GM18873 (cell line): ENCODE measurements at regions not wholly inside any gene's neighbourhood (a gene's known extent, or its start where the extent isn't known, plus 50 kb on each side); places are given as distances from the start of the nearest gene placed in this dataset.
"Not testable (repeated sequence)": the region's sequence is repeated elsewhere in the genome, so short reads cannot be mapped to it uniquely, and the experiment has no call there.

Experiments used
- ATAC-seq: cut with Tn5 transposase; IDR thresholded peaks from one replicate; pipeline ENCODE4 v1.9.1; 2021; ENCODE audit warnings: mild to moderate bottlenecking, moderate library complexity, moderate number of reproducible peaks; ENCODE audit not compliant: unreplicated experiment, low FRiP score

DNA sequence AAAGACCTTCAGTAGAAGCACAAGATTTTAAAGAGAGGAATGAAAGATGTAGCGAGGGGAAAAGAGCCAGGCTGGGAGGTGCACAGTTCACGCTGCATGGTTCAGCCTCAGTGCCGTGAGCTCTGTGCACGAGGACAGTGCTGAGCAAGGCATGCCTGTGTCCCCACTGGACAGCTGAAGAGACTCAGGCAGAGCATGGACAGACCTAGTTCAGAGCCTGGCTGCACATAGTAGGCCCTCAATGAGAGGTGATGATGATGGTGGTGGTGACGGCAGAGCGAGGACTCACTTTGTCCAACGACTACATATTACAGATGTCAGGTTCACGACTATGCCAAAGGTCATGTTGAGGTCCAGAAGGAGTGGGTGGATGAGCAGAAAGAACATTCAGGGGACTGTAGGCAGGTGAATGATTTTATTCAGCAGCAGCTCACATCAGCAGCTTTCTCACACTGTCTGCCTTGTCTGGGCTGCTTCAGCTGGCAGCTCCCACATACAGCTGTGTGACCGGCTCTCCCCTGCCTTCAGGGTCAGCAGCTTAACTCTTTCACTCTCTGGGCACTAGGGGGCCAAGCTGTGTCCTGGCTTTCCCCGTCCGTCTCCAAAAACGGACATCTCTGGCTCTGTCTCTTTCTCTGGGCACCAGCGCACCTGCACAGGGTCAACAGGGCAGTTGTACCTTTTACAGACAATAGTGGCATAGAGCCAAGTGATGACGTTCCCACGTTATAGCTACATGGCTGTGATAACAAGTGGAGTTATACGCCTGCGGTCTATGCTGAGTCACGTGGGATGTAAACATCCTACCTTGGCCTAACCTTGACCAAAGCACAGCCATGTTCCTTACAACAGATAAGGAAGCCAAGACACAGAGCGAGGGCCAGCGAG lies 83.4 kb upstream of the KCNK12 start:
- no peak for ATAC-seq

DNA sequence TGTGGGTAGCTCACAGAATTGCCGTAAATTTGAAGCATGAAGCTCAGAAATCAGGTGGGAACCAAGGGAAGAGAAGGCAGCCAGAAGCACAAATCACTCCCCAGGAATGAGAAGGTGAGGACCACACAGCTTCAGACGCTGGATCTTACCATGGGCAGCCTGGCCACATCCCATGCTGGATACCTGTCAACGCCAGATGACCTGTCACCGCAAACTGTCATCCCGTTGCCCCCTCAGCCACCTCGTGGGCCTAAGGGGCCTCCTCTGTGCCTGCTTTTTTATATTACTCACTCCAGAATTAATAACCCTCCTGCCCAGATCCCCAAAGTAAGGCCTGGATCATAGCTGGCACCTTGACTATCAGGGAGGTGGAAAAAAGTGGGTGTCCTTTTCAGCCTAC lies 82.3 kb upstream of the KCNK12 start:
- no peak for ATAC-seq

DNA sequence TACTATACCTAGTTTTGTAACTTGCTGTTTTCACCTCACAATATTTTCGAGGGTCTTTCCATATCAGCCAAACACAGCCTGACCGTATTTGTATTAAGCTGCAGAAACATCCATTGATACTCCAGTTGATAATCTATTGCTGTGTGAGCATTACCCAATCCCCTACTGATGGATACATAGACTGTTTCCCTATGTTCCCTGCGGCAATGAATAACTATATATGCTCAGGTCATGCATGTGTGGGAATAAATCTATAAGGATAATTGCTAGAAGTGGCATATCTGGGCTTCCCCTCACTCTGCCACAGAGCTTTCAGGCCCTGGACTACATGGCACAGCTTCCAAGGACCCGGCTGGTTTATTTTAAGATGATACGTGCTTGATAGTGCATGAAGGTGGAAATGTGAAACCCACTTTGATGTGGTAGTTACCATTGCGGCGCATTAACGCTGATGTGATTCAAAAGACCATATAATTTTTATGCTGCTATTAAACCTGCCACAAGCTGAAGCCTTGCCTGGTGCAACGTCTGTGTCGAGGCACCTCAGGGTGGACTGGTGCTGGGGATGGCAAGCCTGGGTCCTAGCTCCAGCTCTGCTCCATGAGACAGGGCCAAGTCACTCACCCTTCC lies 81.4 kb upstream of the KCNK12 start:
- no peak for ATAC-seq

DNA sequence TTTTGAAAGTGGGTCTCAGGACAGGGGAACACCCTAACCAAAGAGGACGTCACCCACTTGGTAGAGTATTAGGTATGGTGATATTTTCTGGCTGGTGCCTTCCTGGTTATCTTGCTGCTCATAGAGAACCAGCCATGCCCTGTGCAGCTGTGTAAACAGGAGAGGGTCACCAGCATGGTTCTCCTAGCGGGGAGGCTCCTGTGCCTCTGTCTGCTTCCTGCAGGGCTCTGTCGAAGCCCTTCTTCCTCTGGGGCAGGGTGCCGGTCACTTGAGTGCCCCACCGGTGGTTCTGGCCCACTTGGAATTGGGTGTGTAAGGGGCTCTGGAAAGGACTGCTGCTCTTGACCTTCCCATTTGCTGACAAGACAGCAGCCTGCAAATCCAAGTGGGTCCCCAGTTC lies 80.5 kb upstream of the KCNK12 start:
- no peak for ATAC-seq

DNA sequence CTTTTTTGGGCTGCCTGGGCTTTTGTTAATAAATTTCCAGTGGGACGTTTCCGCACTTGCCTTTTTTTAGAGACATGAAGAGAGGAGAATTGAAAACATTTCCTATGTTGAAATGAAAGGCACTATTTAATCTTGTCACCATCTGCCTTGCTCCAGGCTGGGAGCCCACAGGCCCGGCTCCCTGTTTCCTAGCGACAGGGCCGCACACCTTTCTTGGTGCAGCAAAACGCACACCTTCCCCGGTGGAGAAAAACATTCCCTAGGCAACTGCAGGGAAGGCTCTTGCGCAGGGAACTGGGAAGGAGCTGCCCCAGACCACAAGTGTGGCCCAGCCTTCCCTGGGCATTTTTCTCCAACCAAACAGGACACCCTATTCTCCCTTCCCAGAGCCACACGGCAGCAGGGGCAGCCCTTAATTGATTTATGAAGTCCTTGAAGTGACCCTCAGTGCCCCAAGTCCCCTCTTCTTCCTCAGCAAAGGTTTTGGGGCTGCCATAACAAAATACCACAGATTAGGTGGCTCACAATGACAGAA lies 79.3 kb upstream of the KCNK12 start:
- ATAC-seq: no peak

DNA sequence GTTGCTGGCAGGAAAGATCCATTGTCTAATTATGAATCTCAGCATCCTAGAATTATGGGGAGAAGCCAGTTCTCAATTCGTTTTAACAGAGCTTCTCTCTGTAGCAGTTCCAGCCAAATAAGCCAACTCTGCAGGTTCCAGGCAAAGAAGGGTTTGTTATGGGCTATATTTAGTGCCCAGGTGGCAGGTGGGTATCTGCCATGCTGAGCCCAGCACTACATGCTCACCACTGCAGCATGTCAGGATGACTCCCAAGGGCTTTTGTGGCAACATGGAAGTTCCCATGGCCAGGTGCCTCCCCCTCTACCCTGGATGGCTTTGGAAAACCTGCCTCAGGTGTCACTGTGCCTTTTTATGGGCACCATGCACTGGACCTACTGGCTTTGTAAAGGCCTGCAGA lies 74.5 kb upstream of the KCNK12 start:
- ATAC-seq: no peak

DNA sequence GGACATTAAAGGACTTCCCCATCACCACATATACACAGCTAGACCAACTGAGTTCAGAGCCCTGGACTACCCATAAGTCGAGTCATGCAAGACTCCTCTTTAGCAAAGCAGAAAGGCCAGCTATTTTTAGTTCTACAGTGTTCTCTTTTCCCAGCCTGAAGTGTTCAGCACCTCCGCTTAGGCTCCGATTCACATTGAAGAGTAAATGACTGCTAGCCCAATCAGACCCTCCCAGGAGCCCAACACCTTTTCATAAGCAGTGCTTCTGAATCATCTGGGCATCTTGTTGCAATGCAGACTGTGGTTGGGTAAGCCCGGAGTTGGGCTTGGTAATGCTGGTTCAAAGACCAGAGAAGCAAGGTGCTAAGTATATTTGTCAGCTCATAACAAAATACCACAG lies 73.6 kb upstream of the KCNK12 start:
- no peak for ATAC-seq

DNA sequence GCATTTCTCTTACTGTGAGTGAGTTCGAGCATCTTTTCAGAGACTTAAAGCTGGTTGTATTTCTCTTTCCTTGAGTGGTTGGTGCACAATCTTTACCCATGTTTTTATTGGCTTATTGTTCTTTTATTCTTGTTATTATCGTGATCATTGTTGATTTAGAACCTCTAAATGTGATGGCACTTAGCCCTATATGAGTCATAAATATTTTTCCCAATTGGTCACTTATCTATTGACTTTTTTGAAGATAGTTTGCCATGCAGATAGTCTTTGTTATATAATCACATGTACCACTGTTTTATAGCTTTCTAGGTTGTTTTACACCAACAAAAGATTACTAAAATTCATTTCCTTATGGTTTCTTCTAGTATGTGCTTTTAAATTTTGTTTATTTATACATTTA lies 70.6 kb upstream of the KCNK12 start:
- no peak for ATAC-seq

DNA sequence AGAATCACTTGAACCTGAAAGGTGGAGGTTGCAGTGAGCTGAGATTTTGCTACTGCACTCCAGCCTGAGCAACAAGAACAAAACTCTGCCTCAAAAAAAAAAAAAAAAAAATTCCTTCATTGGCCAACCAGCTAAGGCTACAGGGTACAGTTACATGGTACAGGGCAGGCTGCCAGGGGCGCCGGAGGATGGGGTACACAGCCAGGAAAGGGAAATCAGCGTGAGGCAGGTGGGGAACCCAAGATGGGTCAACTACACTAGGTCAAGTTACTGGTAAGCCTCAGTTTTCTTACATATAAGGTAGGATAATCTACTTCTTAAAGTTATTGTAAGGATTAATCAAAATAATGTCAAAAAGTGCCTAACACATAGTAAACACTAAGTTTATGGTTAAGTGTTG lies 69.6 kb upstream of the KCNK12 start:
- ATAC-seq: no peak

DNA sequence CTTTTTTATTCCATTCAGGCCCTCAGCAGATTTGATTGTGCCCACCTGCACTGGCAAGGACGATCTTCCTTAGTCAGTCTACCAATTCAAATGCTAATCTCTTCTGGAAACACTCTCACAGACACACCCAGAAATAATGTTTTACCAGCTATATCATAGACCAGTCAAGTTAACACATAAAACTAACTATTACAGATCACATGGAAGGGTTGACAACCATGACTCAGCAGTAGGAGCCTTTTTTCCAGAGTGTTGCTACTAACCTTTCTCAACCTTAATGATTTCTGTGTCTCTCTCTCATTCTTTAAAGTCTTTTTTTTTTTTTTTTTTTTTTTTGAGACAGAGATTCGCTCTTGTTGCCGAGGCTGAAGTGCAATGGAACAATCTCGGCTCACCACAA lies 68.7 kb upstream of the KCNK12 start:
- no peak for ATAC-seq

DNA sequence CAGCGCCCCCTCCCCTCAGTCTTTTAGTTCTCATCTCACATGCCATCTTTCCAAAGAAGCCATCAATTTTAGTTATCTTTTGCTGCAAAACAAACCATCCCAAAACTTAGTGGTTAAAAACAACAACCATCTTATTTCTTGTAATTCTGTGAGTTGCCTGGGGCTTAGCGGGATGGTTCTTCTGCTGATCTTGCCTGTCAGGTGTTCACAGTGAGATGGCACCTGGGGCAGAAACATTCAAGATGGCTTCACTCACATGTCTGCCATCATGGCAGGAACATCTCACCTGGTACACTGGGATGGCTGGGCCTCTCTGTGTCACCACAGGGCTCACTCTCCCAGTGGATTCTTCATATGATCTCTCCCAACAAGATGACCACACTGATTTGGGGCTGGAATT lies 67.6 kb upstream of the KCNK12 start:
- no peak for ATAC-seq

DNA sequence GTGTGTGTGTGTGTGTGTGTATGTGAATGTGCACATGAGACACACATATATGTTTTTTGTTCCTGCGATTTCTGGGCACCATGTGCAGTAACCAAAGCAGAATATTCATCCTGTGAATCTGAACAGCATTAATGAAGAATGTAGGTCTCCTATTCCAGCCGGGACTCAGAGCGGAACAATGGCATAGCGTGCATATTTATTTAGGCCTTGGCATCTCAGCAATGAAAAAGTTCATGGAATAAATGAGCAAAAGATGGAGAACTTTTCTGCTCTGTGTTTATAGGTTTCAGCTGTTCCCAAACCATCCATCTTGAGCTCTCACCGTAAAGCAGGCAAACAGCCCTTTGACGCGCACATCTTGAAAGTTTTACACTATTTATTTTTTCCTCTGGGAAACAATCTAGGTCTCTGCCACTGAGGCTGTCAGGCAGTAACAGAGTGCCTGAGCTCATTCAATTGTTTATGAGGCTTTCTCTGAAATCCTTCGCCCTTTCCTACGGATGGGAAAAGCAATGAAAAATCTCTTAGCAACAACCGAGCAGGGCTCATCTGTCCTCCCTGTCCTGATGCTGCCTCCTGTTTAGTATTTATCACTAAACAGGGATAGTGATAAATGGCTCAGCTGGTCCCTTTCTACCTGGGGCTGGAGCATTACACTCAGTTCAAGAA lies 65.9 kb upstream of the KCNK12 start:
- ATAC-seq: no peak

DNA sequence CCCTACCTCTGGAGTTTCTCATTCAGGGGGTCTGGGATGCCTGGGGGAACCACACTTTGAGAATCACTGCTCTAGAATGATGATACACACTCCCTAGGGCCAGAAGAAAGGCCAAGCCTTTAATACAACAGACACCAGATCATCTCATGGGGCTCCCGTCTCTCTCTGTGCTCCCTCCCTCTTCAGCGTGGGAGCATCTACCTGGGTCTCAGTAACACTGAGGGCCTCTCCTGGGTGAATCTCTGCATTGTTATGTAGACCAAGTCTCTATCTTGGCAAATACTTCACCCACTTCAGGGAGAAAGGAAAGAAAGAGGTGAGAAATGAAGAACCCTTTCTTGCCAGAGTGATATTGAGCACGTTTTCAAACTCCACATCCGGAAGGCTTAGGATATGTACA lies 65.4 kb upstream of the KCNK12 start:
- no peak for ATAC-seq

DNA sequence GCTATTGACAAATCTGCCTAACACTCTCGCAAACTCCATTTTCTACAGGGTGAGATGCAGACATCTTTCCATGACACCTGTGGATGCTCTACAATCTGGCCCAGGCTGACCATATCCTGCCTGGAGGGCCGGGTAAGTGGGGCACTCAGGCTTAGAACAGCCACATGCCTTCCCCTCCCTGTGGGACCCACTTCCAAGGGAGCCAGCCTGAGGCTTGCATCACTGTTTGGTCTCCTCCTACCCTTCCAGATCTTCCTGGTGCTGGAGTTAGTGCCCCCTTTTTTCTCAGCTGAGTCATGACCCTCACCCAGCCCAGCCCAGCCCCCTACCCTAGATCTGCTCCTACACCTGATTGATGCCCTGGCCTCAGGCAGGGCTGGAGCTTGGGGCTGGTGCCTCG lies 62.0 kb upstream of the KCNK12 start:
- ATAC-seq: no peak

DNA sequence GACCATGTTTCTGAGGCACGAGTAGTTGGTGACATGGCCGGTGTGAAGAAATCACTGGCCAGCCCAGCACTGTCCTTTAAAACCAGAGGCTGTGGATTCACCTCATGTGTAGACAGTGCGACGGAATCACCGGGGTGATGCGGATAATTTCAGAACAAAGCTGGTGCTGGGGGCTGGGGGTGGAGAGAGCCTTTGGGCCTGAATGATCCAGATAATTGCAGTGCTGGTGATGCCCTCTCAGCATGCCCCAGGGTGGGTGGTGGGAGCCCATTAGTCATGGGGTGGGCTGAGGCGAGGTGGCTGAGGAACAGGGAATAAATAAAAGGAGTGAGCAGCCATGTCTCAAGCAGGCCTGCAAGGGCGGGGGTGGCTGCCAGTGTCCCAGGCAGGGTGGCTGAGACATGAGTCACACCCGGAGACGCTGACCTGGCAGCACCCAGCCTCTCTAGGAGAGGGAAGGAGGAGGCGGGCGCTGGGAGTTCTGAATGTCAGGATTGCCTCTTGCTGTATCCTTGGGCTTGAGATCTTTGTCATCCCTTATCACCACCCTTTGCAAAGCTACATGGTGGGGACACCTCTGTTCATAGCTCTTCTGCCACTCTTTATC lies 61.1 kb upstream of the KCNK12 start:
- no peak for ATAC-seq

DNA sequence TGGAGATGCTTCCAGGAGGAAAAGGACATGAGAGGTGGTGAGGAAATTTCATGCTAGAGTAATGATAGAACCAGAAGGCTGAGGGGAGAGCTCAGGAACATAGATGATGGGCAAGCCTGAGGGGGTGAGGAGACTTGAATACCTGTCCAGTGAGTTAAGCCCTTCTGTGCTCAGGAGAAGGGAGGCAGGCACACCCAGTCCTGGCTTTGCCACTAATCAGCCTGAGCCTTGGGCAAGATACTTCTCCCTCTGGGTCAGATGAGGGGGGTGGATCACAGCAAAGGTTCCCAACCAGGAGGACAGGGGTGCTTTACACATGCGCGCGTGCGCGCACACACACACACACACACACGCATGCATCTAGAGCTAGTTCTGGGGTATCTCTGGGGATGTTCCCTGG lies 60.5 kb upstream of the KCNK12 start:
- no peak for ATAC-seq

DNA sequence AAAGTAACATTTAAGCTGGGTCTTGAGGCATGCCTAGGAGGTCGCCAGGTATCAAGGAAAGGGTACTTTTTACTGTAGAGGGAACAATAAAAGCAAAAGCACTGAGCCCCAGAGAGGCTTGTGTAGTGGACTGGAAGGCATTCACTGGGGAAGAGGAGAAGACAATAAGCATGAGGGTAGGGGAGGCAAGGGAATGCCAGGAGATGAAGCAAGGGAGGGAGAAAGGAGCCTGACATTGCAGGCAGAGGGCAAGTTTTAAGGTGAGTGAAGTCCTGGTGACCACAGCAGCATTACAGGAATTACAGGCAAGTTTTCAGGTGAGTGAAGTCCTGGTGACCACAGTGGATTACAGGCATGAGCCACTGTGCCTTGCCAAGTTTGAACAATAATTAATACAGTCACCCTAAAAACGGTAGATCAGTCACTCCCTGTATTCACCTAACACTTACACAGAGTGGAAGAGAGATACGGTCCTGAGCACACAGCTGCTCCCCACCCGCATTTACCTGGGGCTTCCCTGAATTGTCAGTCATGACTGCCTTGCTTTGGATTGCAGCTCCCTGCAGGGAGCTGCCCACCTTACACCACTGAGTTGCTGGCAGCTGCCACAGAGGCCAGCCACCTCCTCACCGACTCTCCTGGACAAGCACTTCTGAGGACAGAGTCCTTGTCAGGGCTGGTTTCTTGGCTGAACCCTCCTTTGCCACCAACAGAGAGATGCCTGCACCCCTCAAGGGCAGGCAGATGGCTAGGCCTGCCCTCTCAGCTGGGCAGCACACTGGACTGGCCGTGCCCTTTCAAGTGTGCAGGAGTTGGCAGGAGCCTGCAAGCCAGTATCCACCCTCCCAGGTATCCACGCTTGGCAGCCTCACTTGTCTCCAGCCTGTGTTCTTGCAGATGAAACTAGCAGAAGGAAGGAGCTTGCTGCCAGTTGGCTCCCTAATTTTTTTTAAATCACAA lies 59.0 kb upstream of the KCNK12 start:
- ATAC-seq: no peak

DNA sequence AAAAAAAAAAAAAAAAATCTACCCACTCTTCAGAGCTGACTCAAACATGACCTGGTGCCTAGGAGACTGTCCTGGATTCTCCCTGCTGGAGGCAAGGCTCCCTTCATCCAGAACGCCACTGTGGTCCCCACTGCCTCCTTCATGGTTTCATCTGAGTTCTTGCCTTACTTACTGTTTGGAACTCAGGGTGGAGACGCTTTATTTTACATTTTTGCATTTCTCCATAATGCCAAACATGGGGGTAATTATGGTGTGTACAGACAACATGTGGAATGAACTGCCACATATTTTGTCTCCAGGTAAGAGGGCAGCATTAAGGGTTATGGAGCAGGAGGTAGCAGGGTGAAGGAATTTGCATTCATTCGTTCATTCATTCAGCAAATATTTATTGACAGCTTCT lies 58.1 kb upstream of the KCNK12 start:
- no peak for ATAC-seq

DNA sequence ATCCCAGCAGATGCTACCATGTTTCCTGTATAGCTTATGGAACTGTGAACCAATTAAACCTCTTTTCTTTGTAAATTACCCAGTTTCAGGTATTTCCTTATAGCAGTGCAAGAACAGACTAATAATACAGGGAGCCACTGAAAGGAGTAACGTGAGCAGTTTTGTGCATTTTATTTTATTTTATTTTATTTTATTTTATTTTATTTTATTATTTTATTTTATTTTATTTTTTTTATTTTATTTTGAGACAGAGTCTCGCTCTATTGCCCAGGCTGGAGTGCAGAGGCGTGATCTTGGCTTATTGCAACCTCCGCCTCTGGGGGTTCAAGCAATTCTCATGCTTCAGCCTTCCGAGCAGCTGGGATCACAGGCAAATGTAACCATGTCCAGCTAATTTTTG lies 55.9 kb upstream of the KCNK12 start:
- ATAC-seq: no peak

DNA sequence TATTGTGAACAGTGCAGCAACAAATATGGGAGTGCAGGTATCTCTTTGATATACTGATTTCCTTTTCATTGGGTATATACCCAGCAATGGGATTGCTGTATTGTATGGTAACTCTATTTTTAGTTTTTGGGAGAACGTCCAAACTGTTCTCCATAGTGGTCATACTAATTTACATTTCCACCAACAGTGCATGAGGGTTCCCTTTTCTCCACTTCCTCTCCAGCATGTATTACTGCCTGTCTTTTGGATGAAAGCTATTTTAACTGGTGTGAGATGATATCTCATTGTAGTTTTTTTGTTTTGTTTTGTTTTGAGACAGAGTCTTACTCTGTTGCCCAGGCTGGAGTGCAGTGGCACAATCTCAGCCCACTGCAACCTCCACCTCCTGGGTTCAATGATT lies 52.4 kb upstream of the KCNK12 start:
- not testable (repeated sequence) for ATAC-seq
